22Rv1 (cell line): ENCODE measurements at regions not wholly inside any gene's neighbourhood (a gene's known extent, or its start where the extent isn't known, plus 50 kb on each side); places are given as distances from the start of the nearest gene placed in this dataset.

ENCODE experiments used
- H3K27ac ChIP-seq: fragments of 450-650 bp; 2 replicates; pipeline ENCODE4 v1.5.1; 2017
- ZFX ChIP-seq: fragments of 450-650 bp; IDR thresholded peaks from 2 replicates; pipeline ENCODE4 v1.6.1; 2017; ENCODE audit warnings: antibody characterized with exemption, borderline replicate concordance
- TF ChIP-seq, protein P1 (sequence below): fragments of 450-650 bp; IDR thresholded peaks from 2 replicates; pipeline ENCODE4 v1.5.1; 2017; ENCODE audit warnings: mild to moderate bottlenecking

GRCh38 chr6:14701946-14702345 lies 543.9 kb upstream of the JARID2 start:
- TF ChIP-seq, protein P1, sequence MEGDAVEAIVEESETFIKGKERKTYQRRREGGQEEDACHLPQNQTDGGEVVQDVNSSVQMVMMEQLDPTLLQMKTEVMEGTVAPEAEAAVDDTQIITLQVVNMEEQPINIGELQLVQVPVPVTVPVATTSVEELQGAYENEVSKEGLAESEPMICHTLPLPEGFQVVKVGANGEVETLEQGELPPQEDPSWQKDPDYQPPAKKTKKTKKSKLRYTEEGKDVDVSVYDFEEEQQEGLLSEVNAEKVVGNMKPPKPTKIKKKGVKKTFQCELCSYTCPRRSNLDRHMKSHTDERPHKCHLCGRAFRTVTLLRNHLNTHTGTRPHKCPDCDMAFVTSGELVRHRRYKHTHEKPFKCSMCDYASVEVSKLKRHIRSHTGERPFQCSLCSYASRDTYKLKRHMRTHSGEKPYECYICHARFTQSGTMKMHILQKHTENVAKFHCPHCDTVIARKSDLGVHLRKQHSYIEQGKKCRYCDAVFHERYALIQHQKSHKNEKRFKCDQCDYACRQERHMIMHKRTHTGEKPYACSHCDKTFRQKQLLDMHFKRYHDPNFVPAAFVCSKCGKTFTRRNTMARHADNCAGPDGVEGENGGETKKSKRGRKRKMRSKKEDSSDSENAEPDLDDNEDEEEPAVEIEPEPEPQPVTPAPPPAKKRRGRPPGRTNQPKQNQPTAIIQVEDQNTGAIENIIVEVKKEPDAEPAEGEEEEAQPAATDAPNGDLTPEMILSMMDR, result no peak
- no peak for TF ChIP-seq ZFX
- no peak overlapping the region for H3K27ac ChIP-seq

GRCh38 chr6:14702678-14703077 lies 543.2 kb upstream of the JARID2 start:
- TF ChIP-seq, protein P1, result no peak
- no peak overlapping the region for H3K27ac ChIP-seq

DNA sequence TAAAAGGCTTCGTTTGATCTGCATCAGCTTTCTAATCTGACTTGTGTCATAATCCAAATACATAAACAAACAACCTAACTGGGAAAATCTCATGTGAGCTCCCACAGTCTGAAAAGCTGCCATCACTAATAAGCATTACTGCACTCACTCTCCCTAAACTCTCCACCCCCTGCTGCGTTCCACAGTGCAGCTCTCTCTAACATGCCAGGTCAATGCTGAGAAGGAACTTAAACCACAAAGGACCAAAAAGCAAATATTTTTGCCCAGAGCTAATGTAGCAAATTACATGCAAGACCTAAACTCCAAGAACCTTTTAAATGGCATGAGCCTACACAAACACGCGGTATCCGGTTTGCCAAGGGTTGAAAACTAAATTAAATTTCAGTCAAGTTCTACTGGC lies 542.3 kb upstream of the JARID2 start:
- TF ChIP-seq, protein P1, result no peak
- TF ChIP-seq ZFX, result no peak
- no peak overlapping the region for H3K27ac ChIP-seq

DNA sequence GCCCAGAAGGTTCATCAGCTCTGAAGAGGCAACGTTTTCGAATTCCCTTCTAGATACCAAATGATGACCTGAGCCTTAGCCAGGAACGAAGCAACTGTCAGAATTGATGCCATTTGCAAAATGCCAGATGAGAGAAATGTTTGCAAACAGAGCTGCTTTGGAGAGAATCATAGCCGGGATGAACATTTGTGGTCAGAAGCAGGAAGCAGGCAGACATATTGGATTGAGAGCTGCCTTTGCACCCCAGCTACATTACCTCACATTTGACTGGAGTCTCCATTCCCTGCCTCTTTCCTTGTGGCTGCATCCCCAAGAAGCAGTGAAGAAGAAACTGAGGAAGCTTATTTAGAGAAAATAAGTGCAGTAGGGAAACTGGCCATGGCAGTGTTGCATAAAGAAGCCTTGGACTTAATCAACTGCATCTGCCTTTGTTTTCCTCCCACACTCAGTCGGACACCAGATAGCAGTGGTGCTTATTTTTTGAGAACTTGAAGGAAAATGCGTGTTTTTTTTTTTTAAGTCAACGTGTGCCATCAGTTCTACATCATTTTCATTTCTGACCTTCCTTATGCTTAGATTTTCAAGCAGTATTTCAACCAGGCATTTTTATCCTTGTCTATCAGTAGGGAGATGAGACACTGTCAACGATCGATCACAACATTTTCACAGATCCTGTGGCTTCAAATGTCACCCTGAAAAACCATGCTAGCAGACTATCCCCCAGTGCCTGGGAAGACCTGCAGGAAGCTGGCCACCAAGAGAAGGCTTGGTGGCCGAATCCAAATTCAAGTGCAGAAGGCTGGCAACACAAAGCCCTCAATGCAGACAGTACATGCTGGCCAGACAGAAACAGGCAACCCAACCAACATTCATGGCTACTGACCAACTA lies 541.2 kb upstream of the JARID2 start:
- TF ChIP-seq, protein P1, result no peak
- TF ChIP-seq ZFX, result no peak
- H3K27ac ChIP-seq, result no peak overlapping the region

DNA sequence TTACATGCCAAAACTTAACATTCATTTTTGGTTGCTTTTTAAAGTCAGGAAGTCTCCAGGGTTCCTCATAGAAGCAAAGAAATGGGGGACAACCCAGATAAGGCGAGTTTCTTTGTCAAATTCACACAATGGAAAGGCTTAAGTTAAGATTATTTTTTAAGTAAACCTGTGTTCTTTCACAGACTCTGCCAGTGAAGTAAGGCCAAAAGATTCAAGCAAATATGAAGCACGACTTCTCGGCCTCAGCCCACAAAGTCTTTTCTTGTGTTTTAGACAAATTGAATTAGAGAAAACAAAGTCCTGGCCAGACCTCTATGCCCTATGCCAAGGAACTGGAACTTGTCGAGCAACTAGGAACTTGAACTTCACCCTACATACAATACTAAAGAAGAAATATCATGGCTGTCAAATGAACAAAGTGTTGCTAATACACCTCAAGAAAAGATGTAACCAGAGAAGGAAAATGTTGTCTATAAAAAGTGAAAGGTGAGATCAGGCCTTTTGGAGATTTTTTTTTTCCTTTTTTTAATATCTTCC lies 540.0 kb upstream of the JARID2 start:
- TF ChIP-seq, protein P1, result no peak
- TF ChIP-seq ZFX, result no peak
- no peak overlapping the region for H3K27ac ChIP-seq

DNA sequence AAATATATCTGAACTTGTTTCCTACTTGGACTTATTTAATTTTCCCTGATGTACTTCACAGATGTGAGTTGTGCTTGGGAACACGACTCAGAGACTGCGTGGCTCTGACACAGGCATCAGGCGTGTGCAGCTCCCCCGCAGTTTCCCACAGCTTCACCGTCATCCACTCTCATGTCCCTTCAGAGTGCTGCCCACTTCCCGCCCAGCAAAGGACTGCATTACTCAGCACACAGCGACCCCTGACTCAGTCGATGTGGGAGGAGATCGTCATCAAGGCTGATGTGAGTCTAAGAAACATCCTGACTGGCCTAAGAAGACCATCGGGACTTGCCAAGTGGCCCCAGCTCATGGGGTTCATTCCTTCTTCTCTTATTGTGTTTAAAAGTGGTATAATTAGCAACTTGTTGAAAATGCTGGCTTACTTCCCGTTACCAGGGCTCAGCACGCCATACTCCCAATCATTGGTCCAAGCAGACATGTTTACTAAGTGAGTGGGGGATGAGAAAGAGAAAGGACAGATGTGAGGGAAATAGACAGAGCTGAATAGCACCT lies 539.4 kb upstream of the JARID2 start:
- TF ChIP-seq, protein P1, result no peak
- TF ChIP-seq ZFX, result no peak
- no peak overlapping the region for H3K27ac ChIP-seq

GRCh38 chr6:14707276-14707675 lies 538.6 kb upstream of the JARID2 start:
- TF ChIP-seq, protein P1, result no peak
- TF ChIP-seq ZFX, result no peak
- no peak overlapping the region for H3K27ac ChIP-seq
